Stimulated activated CD4-positive, alpha-beta T cell treated with anti-CD3 and anti-CD28 coated beads, Interleukin-15, amount 100 ng/mL, for 48 hours (primary cell): ENCODE measurements at regions not wholly inside any gene's neighbourhood (a gene's known extent, or its start where the extent isn't known, plus 50 kb on each side); places are given as distances from the start of the nearest gene placed in this dataset.

Experiments used
- DNase-seq, 2 donors: peaks; one replicate each; pipeline ENCODE4 v3.0.0-alpha.2; 2020; ENCODE audit warnings: low read depth in 2 of 2

DNA sequence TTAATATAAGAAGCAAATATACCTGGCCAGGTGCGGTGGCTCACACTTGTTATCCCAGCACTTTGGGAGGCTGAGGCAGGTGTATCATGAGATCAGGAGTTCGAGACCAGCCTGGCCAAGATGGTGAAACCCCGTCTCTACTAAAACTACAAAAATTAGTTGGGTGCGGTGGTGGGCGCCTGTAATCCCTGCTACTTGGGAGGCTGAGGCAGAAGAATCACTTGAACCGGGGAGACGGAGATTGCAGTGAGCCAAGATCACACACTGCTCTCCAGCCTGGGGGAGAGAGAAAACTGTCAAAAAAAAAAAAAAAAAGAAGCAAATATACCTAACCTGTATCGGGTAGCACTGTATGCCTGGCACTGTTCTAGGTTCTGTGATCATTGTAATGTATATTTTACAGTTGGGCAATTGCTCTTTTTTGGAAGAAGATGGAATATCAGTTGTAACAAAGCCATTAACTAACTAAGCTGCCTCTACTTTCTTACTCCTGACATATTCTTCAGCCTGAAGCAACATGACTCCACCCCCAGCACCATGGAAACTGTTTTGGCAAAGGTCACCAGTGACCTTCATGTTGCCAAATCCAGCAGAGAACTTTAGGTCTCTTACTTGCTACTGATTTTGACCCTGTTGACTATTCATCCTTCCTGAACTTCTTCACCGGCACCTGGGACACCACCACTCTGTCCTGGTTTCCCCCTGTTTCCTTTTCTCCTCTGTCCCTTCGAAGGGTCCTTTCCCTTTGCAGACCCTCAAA, 203.8 kb downstream of the RPLP1 start:
- DNase-seq, result no peak

DNA sequence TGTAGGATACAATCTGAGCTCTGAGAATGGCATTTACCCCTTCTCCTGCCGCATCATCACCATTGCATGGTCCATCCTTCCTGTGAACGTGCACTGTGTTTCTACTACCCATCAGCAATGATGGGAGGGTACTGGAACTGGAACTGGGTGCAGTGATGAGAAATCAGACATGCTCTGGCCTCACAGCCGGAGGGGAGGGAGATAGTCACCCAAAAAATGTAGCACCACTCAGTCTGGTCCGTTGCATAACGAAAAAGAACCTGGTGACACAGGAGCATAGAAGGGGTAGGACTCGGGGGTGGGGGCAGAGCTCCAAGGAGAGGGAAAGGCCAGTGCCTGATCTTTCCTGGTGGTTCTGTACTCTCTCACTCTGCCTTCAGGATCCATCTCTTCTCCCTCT, 205.0 kb downstream of the RPLP1 start:
- no peak for DNase-seq

DNA sequence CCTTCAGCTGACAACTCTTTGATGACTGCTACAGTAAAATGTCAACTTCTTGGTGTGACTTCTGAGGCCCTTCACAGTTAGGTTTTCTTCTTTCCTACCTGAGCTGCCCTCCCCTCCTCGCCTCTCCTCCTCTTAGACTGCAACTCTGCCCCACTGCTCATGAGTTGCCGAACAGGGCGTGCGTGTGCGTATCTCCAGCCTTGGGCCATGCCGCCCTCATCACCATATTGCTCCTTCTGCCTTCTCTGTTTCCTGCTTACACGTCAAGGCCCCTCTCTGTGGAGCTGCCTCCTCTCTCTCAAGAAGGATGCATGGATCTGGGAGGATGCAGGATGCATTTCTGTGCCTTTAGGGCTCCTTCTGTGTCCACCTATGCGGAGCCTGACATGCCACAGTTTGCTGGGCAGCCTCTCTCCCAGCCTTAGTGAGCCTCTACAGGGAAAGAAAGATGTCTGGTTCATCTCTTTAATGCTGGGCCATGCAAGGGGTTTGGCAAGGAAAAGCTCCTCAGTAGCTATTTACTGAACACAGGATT, 205.9 kb downstream of the RPLP1 start:
- no peak for DNase-seq

DNA sequence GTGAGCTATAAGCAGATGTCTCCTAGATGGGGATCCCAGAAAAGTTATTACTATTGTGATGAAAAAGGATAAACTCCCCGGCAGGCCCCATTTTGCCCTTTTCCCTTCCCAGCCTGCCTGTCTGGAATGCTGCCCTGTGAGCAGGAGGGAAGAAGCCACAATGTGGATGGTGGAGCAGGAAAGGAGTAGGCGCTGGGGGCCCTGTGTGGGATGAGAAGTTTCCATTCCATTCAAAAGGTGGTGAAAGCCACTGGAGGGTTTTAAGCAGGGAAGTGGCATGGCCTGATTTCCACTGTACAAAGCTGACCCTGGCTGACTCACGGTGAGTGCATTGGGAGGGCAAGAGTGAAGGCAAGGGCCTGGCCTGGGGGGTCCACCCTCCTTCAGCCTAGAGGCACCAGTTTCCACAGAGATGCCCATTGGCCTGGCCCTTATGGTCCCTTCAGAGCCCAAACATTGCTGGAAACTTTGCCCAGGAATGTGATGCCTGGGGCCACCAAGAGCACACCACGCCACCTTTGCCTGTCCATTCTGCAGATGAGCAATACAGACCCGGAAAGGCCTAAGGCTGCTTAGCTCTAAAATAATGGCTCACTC, 206.9 kb downstream of the RPLP1 start:
- DNase-seq, result no peak

DNA sequence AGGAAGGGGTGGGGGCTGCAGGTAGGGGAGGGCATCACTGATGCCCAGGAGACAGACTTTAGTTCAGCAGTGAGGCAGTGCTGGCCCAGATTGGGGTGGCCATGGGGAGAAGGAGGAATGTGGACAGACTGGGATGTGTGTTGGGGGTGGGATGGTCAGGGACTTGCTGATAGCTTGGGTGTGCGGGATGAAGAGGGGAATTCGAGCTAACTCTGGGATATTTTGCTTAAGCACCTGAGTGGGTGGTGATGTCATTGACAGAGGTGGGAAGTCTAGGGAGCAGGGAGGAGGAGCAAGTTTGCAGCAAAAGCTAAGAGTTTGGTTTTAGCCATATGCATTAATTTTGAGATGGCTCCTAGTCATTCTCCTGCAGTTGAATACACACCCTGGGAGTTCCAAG, 207.5 kb downstream of the RPLP1 start:
- no peak for DNase-seq

DNA sequence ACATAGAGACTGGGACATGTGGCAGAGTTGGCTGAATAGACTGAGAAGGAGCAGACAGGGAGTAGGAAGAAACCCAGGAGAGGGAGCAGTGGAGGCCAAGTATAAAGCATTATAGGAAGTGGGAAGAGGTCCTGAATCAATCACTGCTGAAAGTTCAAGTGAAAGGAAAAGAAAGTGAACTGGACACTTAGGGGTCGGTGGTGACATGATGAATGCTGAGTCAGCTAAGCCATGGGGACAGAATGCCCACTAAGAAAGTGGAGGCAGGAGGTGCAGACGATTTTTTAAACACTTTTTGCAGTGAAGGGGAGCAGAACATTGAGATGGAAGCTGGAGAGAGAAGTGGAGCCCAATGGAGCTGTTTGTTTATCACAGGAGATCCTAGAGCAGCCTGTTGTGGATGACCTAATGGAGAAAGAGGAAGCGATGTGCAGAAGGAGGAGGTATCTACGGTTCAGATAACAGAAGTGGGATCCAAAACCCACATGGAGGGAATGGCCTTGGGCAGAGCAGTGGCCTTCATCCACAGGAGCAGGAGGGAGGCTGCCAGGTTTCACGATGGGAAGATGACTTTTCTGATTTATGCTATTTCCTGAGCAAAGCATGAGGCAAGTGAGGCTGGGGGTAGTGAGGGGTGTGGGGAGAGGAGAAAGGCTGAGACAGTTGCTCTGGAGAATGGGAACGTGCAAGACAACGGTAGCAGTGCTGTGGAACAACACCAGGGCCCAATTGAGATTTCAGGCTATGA, 208.2 kb downstream of the RPLP1 start:
- DNase-seq, result no peak

DNA sequence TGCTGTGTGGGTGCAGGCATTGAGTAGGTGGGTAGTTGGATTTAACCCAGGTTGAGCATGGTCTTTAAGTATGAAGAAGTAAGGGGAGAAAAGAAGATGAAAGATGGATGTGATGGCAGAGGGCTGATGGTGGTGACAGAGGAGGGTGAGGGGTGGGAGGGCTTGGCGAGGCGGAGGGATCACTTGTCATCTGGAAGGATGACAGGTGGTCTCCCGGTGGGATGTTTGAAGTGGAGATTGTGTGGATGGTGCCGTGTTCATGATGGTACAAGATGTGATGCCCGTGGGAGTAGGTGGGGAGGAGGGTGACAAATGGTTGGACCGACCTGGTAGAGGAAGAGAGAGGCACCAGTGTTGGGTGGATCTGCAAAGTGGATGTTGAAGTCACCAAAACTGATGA, 208.8 kb downstream of the RPLP1 start:
- no peak for DNase-seq

DNA sequence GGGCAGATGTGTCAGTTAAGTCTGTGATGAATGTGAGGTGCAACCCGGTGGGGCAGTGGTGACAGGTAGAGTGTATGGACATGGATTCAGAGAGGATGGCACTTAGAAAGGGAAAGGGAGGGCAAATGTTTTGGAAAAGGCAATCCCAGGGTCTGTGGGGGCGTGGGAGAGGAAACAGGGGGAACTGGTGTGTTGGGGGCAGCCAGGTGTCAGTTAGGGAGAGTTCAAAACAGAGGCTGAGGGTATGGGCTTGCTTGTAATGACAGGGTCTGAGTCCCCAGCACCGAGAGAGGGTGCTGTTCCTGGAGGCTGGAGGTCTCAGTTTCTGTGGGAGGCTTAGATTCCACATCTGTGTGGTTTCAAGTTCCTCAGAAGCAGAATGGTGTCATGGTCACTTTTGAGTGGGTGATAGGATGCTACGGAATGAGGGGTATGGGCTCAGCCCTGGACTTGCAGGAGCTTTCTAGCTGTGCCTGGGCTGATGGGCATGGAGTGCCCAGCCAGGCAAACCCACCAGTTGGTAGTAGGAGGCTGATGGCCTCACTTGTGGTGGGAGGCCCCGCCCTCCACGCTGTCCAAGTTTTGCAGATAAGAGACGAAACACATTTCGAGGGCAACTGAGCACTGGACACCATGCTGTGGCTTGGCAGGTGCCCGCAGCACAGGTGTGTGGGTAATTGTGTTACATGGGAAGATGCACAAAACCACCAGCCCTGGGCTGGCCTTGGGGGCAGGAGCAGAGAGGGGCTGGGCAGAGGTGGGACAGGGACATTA, 209.4 kb downstream of the RPLP1 start:
- no peak for DNase-seq

DNA sequence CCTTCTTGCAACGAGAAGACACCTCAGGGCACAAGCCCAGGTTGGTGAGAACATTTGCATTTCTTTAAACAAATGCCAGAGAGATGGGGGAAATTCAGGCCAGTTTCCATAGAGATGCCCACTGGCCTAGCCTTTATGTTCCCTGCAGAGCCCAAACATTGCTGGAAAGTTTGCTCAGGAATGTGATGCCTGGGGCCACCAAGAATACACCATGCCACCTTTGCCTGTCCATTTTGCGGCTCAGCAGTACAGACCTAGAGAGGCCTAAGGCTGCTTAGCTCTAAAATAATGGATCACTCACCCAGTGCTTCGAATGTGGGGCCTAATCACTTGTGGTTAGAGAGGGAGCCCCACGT, 210.0 kb downstream of the RPLP1 start:
- no peak for DNase-seq

DNA sequence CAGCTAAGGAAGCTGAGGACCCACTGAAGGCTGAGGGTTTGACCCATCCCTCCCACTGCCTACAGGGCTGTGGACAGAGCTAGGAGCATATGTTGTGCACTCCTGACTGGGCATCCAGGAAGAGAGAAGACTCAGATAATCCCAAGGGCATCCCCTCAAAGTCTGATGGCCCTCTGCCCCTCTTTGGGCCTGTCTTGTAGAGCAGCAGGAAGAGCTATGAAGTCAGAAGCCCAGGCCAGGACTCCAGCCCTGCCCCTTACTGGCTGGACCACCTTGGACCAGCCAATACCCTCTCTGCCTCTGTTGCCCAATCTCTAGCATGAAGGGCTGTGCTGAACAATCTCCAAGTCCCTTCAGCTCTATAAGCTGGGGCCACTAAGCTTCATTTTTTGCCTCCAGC, 210.8 kb downstream of the RPLP1 start:
- no peak for DNase-seq

DNA sequence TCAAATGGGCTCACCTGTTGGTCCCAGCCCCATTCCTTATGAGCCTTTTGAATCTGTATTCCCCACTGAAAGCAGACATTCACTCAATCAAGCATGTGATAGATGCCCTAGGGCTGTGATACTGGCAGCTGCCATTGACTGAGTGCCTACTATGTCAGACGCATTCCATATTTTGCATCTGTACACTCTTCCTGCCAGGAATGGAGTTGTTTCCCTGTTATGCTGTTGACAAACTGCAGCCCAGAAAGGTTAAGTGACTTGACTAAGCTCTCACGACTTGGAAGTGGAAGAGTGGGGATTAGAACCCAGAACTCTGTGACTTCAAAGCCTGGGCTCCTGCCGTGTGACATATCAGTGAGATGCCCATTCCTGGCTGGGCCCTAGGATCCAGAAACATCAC, 211.4 kb downstream of the RPLP1 start:
- DNase-seq, result no peak

DNA sequence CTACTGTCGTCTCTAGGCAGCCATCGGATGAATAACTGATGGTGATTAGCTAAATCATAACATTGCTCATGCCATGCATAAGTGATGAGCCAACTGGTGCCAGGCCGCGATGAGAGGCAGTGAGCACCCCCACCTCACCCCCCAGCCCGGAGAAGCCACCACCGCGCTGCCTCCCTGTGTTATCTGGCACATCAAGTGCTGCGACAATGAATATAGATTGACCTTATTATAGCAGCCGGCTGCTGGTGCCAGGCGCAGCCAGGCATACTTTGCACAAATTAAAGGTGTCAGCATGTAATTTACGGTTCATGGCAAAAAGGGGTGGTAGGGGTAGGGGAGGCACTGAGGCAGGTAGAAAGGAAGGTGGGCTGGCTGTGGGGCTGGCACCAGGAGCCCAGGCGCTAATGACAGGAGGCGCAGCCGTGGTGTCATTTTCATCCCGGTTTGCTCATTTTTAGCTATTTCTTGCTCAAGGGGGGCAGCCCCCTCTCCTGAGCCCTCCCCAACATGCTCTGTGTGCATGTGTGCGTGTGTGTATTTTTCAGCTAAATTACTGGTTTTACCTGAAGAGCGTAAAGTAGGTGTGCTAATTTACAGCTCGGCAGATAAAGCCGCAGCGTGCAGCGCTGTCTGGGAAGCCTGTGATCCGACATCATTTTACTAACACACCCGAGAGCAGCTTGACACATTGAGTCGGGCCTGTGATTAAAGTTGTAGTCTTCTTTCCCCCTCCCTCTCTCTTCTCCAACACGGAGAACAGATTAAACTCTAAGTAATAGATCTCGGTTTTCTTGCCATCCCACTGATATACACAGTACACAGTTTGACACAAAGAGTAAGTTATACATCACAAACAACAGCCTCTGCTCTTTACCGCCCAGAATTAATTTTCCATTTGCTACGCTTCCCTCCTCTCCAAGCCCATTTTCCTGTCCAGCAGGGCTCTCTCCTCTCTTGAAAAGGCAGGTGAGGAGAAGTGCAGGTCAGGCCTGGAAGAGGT, 212.3 kb downstream of the RPLP1 start:
- DNase-seq, result no peak

DNA sequence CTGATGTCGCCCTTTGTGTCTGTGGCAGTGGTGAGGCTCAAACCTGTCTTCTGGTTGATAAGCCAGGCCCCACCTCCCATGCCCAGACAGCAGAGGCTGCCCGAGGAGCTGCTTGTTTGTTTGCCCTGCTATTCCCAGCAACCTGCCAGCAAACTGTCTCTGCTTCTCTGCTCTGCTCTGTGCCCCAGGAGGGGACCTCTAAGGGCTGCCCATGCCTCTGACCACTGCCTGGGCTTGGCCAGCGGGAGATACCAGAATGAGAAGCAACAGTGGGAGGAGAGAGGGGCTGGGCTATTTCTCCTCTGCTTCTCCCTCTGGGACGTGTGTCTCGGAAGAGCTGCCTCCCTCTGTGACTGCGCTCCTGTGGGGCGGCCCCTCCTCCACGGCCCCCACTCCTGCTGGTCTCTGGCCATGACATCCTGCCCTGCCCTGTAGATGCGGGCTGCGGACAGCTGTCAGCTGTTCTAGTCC, 213.1 kb downstream of the RPLP1 start:
- no peak for DNase-seq

DNA sequence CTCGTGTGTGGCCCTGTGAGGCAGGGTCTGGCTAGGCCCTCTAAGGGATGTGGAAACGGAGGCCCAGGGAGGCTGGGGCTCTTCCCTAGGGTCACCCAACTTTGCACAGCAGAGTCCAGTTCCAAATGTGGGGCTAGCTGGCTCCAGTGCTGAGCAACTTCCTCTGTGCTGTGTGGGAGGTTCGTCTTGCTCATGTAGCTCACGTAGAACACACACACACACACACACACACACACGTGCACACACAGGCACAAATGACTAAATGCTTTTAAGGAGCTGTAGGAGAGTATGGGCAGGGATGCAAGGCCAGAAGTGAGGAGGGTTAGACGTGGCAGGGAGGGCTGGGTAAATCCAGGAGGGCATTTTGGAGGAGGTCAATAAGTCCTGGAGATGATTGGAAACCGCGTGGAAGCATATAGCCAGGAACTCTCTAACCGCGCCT, 213.8 kb downstream of the RPLP1 start:
- DNase-seq, result peak; percentile 32 to 38

DNA sequence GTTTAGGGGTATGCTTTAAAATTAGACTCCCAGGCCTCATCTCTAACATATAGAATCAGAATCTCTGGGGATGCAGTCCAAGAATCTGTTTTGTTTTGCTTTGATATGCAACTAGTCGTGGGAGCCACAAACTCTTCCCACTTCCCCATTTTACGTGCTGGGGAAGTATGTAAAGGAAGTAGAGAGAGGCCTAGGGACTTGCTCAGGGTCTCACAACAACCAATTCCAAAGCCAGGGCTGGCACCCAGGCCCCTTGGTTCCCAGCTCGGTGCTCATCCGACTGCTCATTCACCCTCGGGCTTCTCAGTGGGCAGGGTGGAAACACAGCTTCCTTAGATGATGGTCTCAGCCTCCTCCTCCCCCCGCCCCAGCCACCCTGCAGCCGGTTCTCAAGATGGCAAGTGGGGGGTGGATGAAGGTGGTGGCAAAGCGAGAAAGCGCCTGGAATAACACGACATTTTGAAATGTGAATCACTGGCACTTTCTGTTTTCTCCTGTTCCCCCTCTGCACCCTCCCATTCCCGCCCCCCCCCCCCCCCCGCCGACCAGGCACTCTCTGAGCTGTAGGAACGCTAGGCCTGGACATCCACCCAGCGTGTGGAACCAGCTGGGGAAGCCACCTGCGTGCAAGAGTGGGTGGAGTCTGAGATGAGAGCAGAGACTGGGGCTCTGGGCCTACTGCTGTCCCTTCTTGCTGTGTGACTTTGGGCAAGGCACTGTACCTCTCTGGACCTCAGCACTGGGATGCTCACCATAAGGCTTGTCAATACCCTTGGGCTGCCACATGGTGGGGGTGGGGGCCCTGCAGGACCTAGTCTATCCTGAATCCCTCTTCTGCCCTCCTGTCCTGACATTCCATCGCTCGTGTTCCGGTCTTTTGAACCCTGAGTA, 214.5 kb downstream of the RPLP1 start:
- no peak for DNase-seq

DNA sequence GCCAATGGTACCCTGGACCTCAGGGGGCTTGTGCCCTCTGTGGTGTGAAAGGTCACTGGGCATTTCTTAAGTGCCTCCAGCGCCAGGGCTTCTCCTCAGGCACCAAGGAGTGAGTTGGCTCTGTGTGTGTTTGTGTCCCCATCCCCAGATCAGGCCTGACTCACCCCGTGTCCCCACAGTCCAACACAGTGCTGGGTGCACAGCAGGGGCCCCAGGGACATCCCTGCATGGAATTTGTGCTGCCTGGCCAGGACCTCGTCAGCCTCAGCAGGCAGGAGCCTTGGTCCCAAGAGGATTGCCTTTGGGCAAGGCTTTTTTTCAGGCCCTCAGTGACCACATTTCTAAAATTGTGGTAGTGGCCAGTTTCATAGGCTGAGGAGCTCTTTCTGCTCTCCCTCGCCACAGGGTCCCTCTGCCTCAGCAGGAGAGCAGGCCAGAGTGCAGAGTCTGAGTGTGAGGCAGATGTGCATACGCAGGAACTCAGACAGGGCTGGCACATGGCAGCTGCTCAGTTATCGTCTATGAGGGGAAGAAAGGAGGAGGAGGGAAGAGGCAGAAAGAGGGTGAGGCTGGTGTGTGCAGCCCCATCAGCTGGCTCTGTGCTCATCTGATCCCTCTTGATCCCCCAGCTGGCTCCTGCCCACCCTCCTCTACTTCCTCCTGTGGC, 215.6 kb downstream of the RPLP1 start:
- no peak for DNase-seq

DNA sequence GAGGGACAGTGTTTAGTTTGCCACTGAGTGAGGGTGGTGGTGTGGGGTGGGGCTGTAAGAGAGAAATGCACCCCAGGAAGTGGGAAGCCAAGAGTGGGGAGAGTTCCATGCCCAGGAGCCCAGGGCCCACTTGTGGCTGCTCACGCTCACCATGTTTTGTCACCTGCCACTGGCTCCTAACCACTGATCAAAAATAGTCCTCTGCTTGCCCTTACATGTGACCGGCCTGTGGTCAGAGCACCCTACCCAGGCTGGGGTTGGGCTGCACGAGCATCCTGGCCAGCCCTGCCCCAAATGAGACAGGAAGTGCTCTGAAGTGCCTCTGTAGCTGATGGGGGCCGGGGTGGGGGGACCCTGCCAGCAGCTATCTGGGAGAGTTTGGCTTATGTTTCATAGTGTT, 216.3 kb downstream of the RPLP1 start:
- DNase-seq, result no peak

DNA sequence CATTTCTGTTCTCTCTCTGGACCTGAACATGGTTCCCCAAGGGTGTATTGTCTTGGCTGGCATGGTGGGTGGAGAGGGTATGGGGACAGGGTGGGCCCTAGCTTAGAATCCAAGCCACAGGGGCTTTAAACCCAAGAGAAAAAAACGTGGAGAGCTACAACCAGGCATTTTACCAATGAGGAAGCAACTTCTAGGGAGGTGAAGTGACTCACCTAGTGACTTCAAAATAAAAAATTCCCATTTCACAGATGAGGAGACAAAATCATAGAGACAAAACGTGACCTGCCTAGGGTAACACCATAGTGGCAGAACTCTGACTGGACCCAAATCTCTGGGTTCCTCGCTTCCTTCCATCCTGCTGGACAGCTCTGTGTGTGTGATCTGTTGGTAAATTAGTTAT, 216.8 kb downstream of the RPLP1 start:
- DNase-seq, result no peak

DNA sequence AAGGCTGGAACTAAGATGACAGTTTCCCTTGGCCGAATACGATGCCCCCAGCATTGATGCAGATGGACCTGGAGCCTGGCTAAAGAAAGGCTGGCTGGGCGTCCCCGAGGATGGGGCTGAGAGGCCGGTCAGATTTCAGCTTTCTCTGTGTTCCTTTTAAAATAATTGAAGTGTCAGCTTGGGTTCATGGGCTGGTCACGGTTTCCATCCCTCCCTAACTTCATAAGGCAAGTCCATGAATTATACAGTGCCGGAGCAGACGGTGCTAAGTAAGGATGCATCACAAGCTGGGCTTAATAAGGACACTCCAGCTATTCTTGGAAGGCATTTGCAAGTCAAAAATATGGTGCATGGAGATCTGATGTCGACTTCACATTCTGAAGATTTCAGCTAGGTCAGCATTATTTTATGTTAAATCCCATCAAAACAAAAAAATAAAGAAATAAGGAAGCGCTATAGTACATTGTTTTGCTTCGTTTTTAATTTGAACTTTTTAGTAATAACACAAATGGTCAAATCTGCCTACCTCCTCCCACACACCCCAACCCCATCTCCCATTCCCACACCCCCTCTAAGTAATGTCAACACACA, 220.8 kb downstream of the RPLP1 start:
- DNase-seq, result no peak
